ENCODE measurements at regions not wholly inside any gene's neighbourhood (a gene's known extent, or its start where the extent isn't known, plus 50 kb on each side); places are given as distances from the start of the nearest gene placed in this dataset.
"Not testable (repeated sequence)": the region's sequence is repeated elsewhere in the genome, so short reads cannot be mapped to it uniquely, and the experiment has no call there.

DNA sequence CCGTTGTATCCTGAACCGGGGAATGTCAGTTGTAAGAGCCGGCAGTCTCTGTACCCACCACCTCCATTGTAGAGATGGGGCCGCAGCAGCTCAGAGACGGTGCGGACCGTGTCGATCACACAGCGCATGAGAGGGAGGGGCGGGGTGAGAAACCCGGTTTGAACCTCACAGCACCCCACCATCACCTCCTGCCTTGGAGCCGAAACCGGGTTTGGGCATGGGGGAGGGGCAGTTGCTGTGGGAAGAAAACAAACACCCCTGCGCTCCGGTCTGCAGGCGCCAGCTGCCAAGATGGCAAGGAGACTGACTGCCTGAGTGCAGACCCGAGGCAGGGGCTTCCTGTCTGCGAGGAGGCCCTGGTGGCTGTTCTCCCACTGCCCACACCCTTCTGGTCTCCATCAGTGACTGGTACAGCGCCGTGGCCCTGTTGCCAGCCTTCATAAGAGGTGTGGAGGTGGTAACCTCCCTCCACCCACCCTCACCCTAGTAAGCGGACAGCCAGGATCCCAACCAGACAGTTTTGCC, 69.2 kb upstream of the SSBP3 start:
- FAIRE-seq (no peak), DNase-seq (ENCODE audit: insufficient read length, low spot score) (no peak)

DNA sequence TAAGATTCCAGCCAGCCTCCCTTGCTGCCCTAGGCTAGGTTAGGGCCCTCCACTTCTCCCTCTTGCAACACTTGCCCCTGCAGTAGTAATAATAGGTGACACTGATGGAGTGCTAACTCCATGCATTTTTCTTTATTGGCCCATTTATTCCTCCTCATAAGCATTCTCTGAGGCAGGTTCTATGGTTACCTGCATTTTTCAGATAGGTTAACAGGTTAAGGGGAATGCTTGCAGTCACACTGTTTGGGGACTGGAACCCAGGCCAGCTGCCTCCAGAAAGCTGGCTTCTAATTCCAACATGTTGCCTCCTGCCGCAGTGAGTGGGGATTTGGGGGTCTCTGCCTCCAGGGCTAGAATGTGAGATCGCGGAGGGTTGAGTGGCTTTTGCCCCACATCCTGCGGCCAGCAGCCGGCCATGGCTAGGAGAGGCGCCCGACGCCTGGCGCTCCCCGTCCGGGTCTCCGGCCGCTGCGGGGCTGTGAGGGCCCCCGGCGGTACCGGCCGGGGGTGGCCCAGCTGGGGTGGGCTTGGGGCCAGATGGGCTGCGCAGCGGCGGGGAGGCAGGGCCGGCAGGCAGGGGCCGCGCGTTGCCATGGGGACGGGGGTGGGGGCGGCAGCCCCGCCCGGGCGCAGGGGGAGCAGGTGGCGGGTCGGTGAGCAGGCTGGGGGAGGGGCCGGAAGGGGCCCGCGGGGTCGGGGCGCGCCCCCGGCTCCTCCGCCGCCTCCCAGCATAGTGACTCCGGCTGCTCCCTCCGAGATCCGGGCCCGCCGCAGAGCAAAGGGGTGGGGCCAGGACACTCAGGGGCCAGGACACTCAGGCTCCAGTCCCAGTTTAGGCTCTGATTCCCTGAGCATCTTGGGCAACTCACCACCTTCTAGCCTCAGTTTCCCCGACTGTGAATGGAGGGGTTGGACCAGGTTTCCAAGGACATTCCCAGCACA, 68.4 kb upstream of the SSBP3 start:
- no peak for DNase-seq (ENCODE audit: insufficient read length, low spot score)
- no peak for FAIRE-seq

DNA sequence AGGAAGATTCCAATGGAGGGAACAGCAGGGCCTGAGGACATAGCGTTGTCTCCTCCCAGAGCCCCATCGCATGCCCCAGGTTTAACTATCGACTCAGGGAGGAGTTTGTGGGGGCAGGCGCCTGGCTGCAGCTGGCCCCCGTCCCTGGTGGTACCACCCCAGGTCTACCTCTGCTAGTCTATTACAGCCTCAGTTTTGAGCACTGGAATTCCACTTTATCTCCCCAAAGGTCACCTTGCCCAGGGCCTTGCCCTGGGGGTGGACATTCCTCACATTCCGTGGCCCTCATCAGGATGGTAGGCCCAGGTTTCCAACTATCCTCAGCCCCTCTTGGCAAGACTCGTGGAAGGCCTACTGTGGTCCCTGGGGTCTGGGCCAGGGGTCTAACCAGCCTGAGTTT, 65.4 kb upstream of the SSBP3 start:
- DNase-seq (ENCODE audit: insufficient read length, low spot score) (no peak), FAIRE-seq (no peak)

DNA sequence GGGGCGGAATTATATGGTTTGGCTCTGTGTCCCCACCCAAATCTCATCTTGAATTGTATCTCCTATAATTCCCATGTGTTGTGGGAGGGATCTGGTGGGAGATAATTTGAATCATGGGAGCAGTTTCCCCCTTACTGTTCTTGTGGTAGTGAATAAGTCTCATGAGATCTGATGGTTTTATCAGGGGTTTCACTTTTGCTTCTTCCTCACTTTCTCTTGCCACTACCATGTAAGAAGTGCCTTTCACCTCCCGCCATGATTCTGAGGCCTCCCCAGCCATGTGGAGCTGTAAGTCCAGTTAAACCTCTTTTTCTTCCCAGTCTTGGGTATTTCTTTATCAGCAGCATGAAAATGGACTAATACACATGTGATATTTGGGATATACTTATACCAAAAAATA, 63.2 kb upstream of the SSBP3 start:
- DNase-seq (ENCODE audit: insufficient read length, low spot score); FAIRE-seq: not testable (repeated sequence)

DNA sequence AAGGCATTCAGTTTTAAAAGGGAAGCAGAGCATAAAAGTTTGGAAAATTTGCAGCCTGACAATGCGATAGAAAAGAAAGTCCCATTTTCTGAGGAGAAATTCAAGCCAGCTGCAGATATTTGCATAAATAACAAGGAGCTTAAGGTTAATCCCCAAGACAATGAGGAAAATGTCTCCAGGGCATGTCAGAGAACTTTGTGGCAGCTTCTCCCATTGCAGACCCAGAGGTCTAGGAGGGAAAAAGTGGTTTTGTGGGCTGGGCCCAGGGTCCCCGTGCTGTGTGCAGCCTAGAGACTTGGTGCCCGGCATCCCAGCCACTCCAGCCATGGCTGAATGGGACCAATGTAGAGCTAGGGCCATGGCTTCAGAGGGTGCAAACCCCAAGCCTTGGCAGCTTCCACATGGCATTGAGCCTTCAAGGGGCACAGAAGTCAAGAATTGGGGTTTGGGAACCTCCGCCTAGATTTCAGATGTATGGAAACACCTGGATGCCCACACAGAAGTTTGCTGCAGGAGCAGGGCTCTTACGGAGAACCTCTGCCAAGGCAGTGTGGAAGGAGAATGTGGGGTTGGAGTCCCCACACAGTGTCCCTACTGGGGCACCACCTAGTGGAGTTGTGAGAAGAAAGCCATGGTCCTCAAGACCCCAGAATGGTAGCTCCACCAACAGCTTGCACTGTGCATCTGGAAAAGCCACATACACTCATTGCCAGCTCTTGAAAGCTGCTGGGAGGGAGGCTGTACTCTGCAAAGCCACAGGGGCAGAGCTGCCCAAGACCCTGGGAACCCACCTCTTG, 62.3 kb upstream of the SSBP3 start:
- not testable (repeated sequence) for FAIRE-seq; DNase-seq (ENCODE audit: insufficient read length, low spot score)

DNA sequence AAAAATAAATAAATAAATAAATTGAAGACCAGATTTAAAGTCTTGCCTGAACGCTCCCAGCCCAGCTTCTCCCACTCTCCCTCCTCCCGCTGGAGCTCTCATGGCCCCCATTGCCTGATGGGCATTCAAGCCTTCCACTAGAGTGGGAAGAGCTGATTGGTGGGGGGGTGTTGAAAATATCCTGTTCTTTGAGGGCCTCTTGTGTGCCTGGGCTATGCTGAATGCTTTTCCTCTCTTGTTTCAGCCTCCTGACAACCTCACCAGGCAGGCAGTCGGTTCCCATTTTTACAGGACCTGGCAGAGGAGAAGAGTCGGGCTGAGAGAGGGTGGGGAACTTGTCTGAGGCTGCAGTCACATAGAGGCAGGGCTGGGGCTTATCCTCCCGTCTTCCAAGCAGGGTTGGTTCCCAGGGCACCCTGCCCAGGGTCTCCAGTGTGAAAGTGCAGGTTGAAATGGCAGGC, 59.2 kb upstream of the SSBP3 start:
- no peak for FAIRE-seq
- DNase-seq (ENCODE audit: insufficient read length, low spot score), result no peak

DNA sequence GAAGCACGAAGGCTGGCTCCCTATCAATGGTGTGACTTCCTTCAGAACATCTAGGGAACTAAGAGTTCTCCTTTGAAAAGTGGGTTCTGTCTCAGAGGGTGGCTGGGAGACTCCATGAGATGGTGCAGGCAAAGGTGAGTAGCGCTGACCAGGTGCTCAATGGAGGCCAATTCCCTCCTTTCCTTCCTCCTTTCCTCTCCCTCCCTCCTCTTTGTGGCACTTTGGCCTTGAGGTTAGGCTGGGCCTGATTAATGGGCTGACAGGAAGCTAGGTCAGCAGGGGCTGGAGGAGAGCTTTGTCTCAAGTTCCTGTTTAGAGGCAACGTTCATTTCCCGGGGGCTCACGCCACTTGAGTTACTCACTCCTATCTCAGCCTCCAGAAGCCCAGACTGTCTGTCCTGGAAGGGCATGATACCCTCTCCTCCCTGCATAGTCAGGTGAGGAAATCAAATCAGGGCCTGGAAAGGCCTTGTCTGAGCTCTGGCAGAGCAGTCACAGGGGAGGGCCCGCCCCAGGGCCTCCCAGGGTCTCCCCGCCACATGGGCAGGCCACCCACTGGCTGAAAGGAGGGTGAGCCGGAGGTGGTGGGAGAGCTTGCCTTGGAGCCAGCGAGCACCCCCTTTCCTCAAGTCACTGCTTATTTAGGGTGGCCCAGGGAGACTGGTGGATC, 58.4 kb upstream of the SSBP3 start:
- no peak for FAIRE-seq

DNA sequence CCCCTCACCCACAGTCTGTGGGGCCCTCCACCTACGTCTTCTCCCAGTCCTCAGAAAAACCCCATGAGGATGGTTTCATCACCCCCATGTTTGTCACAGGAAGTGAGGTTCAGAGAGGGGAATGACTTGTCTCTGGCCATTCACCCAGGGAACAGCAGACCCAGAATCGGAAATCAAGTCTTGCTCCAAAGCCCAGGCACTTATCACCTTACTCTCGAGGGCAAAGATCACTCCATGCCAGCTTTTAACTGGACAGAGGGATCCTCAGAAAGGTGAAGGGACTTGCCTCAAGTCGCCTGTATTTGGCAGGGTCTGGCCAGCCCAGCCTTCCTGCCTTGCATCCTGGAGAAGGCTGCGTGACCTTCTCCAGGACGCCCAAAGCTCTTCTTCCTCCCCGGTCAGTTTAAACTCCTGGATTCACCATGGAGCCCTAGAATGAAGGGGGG, 57.9 kb upstream of the SSBP3 start:
- DNase-seq (ENCODE audit: insufficient read length, low spot score), result no peak
- FAIRE-seq, result no peak

More for the DNA sequence above, 58.4 kb upstream of the SSBP3 start:
- DNase-seq (ENCODE audit: insufficient read length, low spot score), result peak; percentile 31

DNA sequence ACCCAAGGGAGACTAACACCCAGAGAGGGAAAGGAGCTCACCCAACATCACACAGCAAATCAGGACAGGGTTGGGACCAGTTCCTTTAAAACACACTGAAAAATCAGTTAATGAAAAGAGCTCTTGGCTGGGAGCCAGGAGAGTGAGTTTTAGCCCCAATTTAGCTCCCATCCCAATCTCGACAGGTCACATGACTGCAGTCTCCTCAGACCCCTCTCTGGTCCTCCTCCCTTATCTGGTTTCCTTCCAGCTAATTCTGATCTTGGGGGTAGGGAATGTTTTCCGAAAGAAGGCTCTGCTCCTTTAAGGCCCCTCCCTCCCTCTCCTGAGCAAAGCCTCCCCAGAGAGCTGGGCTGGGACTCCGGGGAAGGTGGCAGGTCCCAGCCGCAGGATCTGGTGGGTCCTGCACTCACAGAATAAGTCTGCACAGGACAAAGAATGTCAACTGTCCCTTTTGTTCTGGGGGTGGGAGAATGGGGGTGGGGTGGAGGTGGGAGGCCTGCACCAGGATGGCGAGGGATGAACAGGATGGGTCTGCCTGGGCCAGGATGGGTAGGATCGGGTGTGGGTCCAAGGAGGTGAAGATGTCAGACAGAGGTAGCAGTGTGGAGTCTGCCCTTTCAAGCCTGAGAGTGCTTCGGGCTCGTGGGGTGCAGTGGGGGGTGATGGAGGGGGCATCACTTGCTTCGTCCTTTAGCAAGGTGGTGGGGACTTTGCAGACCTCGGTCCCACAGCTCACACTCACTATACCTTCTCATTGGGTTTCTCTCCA, 57.3 kb upstream of the SSBP3 start:
- FAIRE-seq, result no peak
- no peak for DNase-seq (ENCODE audit: insufficient read length, low spot score)

DNA sequence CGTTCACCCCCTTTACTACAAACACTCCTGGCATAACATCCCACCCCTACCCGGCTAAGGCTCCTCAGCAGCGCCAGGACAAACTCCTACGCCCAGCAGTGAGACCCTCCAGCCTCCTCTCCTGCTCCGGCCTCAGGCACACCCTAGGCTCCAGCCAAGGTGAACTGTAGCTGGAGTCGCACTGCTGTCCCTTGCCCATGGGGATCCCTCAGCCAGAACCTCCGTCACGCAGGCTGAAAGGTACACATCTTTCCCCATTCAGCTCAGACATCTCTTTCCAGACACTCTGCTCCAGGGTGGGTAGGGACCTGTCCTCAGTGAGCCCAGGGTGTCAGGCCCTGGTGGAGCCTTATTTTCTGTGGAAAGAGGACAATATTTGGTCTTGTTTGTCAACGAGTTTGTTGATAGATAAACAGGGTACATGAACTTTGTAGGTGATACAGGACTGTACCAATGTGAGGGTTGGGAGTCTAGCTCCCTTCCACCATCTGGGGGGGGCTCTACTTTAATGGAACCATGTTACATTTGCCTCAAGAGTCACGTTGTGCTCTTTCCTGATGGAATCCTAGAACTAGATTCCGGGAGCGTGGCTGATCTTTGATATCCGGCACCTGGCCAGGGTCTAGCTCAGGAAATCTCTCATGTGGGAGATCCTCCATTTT, 56.5 kb upstream of the SSBP3 start:
- no peak for FAIRE-seq
- no peak for DNase-seq (ENCODE audit: insufficient read length, low spot score)

DNA sequence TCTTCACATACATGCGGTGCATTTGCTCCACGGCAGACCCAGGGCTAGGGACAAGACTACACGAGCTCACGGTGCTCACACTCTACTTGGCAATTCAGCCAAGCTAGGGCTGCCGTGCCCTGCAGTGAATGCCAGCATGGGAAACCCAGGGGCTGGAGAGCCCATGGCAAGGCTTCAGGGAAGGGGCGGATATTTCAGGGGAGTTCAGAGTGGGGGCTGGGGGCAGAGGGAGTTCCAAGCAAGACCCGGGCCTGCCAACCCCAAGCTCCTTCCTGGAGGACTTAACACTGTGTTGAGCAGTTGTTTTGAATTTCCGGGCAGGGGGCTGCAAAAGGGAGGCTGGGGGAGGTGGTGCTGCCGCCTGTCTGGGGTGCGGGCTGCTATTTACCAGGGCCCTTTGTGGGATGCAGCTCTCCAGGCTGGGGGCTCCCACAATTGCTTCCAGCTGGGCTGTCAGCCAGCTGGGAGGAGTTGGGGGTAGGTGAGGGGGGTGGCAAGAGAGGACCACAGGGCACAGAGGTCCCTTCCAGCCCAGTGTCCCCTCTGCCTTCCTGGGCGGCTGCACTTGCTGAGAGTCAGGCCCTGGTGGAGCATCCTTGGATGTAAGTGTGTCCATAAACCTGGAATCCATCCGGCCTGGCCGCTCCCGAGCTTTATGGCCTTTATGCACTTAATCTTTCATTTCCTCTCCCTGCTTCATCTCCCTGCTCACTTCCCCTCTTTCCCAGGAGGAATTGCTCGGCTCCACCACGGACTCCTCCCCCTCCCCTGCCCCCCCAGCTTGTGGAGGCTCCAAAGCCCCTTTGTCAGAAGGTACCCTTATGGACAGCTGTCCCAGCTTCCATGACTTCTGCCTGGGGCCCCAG, 55.8 kb upstream of the SSBP3 start:
- DNase-seq (ENCODE audit: insufficient read length, low spot score) (no peak), FAIRE-seq (no peak)

DNA sequence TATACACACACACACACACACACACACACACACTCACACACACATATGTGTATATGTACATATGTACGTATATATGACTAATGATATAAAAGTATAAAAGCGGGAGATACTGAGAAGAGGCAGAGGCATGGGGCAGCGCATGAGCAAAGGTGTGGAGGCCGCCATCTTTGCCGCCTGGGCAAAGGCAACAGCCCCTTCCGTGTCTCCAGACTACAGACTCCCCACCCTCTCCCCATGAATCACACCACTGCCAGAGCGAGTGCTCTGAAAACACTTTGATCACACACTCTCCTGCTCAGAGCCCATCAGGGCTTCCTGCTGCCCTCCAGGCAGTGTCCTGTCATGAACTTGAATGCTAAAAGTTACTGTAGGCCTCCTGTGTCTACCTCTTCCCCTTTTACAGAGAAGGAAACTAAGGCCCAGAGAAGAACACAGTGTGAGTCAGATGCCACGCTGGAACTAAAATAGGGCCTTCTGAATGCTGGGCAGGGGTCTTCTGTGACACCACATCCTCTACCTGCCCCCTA, 54.7 kb upstream of the SSBP3 start:
- FAIRE-seq (no peak), DNase-seq (ENCODE audit: insufficient read length, low spot score) (no peak)

DNA sequence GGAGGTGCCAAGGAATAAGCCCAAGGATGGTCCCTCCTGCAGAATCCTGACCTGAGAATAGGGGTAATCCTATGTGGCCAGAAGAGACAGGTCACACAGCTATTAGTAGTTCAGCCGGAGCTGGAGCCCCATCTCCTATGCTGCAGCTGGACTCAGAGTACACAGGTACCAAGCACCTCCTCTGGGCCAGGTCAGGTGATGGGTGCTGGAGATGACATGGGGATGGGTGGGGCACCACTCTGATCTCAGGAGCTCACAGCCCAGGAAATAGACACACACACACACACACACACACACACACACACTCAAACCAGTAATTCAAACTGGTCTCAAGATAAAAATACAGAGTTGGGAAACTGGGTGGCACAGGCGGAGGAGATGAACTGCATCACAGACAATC, 54.2 kb upstream of the SSBP3 start:
- DNase-seq (ENCODE audit: insufficient read length, low spot score) (no peak), FAIRE-seq (no peak)

DNA sequence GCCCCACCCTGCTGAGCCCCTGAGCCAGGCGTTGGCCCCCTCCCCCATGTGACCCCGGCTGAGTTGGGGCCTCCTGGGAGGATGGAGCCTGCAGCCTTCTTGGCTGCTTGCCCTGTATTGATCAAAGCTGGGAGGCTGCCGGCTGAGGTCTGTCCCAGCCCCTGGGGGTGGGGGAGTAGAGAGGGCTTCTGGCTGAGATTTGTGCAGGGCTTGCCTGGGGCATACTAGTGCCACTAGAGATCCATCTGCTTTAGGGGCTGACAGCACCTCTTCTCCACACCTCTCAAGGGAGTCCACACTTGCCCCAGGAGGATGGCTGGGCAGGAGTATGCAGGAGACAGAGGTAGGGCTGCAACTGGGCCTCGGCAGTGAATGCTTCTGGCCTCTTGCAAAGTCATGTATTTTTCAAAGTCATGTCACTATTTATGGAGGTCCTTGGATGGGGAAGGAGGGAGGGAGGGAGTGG, 53.6 kb upstream of the SSBP3 start:
- DNase-seq (ENCODE audit: insufficient read length, low spot score) (no peak), FAIRE-seq (no peak)

DNA sequence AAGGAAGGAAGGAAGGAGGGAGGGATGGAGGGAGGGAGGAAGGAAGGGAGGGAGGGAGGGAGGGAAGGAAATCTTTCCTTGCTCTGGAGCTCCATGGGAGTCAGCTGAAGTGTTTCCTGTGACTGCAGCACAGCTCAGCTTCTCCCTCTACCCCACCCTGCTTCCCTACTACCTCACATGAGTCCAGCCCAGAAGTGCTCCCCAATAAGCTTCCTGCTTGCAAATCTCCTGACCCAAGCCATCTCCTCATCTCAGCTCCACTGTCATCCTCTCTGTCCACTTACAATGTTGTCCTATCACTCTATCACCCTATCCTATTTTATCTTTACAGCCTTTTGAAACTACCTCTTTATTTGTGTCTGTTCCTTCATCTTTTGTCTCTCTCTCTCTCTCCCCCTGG, 52.9 kb upstream of the SSBP3 start:
- no peak for FAIRE-seq
- DNase-seq (ENCODE audit: insufficient read length, low spot score), result no peak

DNA sequence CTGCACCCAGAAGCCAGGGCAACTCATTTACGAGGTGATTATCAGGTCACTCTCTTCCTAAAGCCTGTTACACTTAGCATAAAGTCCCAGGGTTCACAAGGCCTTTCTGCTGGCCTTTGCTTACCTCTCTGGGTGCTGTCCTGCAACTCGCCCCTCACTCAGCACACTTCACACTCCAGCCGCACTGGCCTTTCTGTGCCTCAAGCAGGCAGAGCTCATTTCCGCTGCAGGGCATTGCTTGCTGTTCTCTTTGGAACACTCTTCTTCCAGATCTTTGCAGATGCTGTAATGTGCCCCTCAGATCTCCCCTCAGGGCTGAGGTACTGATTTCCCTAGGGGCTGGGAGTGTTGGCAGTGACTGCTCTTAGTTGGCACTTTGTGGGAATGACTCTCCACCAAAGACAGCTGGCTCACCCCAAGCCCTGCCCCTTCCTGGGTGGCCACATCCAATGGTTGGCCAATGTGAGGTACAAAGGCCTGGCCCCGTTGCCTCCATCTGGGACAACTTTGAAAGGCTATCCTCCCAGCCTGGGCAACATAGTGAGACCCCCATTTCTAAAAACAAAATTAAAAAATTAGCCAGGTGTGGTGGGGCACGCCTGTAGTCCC, 50.8 kb upstream of the SSBP3 start:
- DNase-seq (ENCODE audit: insufficient read length, low spot score) (no peak), FAIRE-seq (no peak)

DNA sequence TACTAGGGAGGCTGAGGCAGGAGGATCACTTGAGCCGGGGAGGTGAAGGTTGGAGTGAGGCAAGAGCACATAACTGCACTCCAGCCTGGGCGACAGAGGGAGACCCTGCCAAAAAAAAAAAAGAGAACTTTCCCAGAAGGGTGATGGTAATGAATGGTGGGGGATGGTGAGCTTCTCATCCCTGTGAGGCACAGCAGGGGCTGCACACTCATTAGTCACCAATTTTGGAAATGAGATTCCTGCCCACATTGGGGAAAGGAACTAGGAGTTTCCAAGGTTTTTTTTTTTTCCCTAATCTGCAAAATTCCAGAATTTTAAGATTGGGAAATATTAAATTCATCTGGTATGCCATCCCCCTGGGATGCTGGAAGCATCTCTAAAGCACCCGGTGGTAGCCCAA, 50.2 kb upstream of the SSBP3 start:
- DNase-seq (ENCODE audit: insufficient read length, low spot score) (no peak), FAIRE-seq (no peak)
